ENCODE measurements at regions not wholly inside any gene's neighbourhood (a gene's known extent, or its start where the extent isn't known, plus 50 kb on each side); places are given as distances from the start of the nearest gene placed in this dataset.
A peak's percentile ranks its signal among the peaks of the same experiment; 100 is the strongest.

DNA sequence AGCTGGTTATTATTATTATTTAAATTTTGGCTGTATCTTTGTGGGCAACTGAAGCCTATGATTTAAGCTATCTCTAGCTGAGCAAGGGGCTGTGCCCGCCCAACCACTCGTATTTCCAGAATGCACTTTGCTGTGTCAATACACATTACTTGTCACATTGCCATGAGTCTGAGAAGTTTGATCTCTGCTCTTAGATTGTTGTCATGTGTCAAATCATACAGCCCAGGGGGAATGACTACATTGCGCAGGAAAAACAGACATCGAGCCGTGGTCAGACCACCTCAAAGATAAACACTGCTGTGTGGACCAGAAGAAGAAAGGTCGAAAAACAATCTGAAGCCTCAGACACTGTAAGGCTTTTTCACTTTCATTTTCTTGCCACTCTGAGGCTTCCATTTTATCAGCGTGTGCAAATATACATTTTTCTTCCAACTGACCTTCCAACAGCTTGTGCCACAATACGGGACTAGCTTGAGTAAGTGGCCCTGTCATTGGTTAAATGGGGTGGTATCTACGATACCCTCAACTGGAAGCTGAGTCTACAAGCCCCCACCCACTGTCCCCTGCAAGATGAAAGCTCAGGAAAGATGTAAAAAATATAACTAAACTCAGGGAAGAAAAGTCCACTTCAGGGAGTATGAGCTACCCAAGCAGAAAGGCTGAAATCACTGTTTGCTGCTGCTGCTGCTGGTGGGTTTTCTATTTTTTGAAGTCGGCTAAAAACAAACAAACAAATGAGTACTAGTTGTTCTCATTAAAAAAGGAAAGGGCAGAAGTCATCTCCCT, 603.0 kb downstream of the BNC2 start:
- H3K27me3 Mint-ChIP-seq (ENCODE audit: low read depth, poor library complexity): peaks cover 5% of the 10 kb centered on the region
- peaks cover 6% of the 10 kb centered on the region for H3K9me3 Mint-ChIP-seq
- peak overlapping the region; percentile 12 for H3K27ac Mint-ChIP-seq
- H3K4me3 Mint-ChIP-seq: no peak overlapping the region
- TF ChIP-seq, protein P1, sequence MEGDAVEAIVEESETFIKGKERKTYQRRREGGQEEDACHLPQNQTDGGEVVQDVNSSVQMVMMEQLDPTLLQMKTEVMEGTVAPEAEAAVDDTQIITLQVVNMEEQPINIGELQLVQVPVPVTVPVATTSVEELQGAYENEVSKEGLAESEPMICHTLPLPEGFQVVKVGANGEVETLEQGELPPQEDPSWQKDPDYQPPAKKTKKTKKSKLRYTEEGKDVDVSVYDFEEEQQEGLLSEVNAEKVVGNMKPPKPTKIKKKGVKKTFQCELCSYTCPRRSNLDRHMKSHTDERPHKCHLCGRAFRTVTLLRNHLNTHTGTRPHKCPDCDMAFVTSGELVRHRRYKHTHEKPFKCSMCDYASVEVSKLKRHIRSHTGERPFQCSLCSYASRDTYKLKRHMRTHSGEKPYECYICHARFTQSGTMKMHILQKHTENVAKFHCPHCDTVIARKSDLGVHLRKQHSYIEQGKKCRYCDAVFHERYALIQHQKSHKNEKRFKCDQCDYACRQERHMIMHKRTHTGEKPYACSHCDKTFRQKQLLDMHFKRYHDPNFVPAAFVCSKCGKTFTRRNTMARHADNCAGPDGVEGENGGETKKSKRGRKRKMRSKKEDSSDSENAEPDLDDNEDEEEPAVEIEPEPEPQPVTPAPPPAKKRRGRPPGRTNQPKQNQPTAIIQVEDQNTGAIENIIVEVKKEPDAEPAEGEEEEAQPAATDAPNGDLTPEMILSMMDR (IDR thresholded peaks at IDR 0.05): no peak
- peaks cover 51% of the 10 kb centered on the region for H3K4me1 Mint-ChIP-seq
- H3K36me3 Mint-ChIP-seq (ENCODE audit: low read depth): no peaks in the 10 kb centered on the region
- no peak for DNase-seq

DNA sequence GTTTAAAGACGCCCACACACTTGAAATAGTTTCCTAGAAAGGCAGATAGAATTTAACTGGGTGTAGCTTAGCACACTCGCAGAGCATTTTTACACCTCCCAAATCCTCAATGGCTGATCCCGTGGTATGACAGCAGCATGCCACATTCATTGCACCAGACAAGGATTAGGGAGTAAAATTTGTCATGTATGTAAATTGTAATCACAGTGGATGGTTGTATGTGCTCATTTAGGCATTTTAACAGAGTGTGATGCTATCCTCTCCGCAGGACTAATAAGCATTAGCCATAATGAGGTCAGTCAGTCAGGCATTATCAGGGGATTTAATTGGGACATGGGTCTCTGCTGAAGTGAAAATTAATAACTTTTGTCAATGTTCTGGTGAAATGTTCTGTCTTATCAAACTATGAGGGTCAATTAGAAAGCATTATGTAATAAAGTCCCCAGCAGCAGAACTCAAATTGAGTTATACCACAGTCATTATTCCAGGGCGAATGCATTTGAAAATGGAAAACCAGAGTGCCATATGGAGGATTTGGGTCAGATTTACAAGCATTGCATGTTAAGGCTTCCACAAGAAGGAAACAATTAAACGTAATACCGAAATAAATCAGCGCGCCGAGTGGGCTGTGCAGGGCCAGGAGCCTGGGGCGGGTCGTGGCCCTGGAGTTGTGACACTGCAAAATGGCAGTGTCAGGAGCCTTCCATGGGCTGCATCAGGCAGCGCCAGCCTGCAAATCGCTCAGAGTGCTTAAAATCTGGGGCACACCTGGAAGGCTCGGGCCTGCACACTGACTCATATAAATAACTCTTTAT, 602.2 kb downstream of the BNC2 start:
- peaks cover 43% of the 10 kb centered on the region for H3K4me1 Mint-ChIP-seq
- H3K27ac Mint-ChIP-seq: peak overlapping the region; percentile 12
- H3K9me3 Mint-ChIP-seq: peaks cover 6% of the 10 kb centered on the region
- no peak overlapping the region for H3K4me3 Mint-ChIP-seq
- TF ChIP-seq, protein P1 (IDR thresholded peaks at IDR 0.05): no peak
- no peak for DNase-seq
- no peaks in the 10 kb centered on the region for H3K36me3 Mint-ChIP-seq (ENCODE audit: low read depth)
- H3K27me3 Mint-ChIP-seq (ENCODE audit: low read depth, poor library complexity): peaks cover 2% of the 10 kb centered on the region

DNA sequence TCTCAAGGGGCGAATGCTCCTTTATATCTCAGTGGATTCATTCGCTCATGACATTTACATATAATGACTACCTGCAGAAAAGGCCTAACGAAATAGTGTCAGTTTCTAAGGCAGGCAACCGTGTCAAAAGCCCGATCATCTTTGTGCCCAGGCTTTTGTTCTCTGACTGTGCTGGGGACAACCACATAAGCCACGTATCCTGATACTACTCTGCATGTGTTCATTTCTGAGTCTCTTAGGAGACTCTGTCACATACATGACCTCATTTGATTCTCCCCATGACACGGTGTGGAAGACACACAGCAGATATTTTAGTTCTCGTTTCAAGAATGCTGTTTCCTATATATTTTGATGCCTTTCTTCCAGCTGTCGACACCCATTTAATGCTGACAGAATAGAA, 598.5 kb downstream of the BNC2 start:
- TF ChIP-seq, protein P1 (IDR thresholded peaks at IDR 0.05): no peak
- H3K9me3 Mint-ChIP-seq: peaks cover 6% of the 10 kb centered on the region
- no peak overlapping the region for H3K4me3 Mint-ChIP-seq
- peaks cover 5% of the 10 kb centered on the region for H3K27me3 Mint-ChIP-seq (ENCODE audit: low read depth, poor library complexity)
- H3K4me1 Mint-ChIP-seq: peaks cover 34% of the 10 kb centered on the region
- DNase-seq: no peak
- H3K36me3 Mint-ChIP-seq (ENCODE audit: low read depth): no peaks in the 10 kb centered on the region
- H3K27ac Mint-ChIP-seq: no peak overlapping the region

DNA sequence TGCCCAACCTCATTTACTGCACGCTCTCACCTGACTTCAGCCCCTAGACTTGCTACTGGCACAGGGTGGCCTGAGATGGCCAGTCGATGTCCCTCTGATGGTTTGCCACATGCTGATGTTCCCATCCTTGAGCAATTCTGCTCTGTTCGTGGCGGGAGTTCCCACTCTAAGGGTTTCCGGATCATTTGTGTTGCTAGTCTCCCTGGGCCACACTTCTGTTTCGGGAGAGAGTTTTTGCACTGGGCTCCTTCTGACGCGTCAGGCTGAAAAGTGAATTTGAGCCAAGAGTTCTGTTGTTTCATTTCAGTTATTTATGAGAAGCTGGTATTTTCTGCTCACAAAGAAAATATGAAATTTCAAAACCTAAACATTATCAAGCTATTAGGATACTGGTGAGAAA, 597.7 kb downstream of the BNC2 start:
- H3K9me3 Mint-ChIP-seq: peaks cover 6% of the 10 kb centered on the region
- peaks cover 34% of the 10 kb centered on the region for H3K4me1 Mint-ChIP-seq
- TF ChIP-seq, protein P1 (IDR thresholded peaks at IDR 0.05): no peak
- H3K4me3 Mint-ChIP-seq: no peak overlapping the region
- DNase-seq: no peak
- no peaks in the 10 kb centered on the region for H3K36me3 Mint-ChIP-seq (ENCODE audit: low read depth)
- no peak overlapping the region for H3K27ac Mint-ChIP-seq
- peaks cover 9% of the 10 kb centered on the region for H3K27me3 Mint-ChIP-seq (ENCODE audit: low read depth, poor library complexity)

DNA sequence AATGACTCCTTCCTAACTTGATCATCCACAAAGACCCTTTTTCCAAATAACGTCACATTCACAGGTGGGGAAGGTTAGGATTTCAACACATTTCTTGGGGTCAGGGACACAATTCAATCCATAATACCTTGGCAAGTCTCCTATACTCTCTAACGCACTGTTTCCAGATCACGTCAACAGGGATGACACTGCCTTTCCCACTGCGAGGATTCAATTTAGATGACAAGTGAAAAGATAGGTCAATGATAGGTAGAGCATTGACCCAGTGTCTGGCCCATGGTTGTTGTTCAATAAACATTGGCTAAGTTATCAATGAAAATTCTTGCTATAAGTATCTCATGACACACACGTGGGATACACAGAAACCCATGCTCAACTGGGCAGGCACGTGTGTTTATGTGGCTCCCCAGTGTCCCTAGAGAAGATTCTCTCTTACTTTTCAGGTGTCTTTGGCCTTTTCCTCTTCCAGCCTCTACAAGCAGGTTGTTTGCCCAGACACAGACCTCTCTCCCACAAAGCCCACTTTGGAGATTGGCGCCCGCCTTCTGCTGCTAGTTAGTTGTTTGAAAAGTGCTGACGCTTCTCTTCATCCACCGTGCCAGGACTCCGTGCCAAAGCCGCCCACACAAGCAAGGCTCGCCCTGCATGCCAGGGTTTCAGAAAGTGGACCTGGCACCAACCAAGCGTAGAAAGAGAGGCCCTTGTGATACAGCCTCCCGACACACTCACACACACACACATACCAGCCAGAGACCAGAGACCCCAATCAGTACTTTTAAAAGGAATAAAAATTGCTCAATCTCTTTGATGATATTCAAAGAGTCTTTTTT, 594.5 kb downstream of the BNC2 start:
- peaks cover 9% of the 10 kb centered on the region for H3K27me3 Mint-ChIP-seq (ENCODE audit: low read depth, poor library complexity)
- TF ChIP-seq, protein P1 (IDR thresholded peaks at IDR 0.05): no peak

More for the DNA sequence above, 594.5 kb downstream of the BNC2 start:
- Mint-ChIP-seq H3K9me3 (peaks cover 6% of the 10 kb centered on the region), H3K4me1 (peaks cover 21% of the 10 kb centered on the region), H3K36me3 (ENCODE audit: low read depth) (no peaks in the 10 kb centered on the region), H3K4me3 (no peak overlapping the region), H3K27ac (no peak overlapping the region)
- DNase-seq: no peak

Measured in nephron progenitor cell (in vitro differentiated cells).